ENCODE measurements at regions not wholly inside any gene's neighbourhood (a gene's known extent, or its start where the extent isn't known, plus 50 kb on each side); places are given as distances from the start of the nearest gene placed in this dataset.

DNA sequence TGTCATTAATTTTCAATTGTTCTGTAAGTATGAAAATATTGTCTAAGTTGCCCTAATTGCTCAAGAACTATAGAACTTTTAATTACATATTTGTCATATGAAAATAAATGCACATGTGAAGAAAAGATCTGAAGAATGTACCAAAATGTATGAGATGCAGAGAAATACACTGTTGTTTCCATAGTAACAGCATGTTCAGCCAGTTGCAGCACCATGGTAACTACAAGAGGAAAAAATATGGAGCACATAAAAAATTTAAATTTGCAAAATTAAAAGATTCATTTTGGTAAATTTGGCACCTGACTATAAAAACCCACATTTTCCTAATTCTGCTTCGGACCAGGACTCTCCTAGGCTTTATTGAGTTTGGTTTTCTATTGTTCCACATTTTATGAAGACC is 1170.0 kb upstream of the MIR17HG start:
- TF ChIP-seq, protein P1, sequence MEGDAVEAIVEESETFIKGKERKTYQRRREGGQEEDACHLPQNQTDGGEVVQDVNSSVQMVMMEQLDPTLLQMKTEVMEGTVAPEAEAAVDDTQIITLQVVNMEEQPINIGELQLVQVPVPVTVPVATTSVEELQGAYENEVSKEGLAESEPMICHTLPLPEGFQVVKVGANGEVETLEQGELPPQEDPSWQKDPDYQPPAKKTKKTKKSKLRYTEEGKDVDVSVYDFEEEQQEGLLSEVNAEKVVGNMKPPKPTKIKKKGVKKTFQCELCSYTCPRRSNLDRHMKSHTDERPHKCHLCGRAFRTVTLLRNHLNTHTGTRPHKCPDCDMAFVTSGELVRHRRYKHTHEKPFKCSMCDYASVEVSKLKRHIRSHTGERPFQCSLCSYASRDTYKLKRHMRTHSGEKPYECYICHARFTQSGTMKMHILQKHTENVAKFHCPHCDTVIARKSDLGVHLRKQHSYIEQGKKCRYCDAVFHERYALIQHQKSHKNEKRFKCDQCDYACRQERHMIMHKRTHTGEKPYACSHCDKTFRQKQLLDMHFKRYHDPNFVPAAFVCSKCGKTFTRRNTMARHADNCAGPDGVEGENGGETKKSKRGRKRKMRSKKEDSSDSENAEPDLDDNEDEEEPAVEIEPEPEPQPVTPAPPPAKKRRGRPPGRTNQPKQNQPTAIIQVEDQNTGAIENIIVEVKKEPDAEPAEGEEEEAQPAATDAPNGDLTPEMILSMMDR (IDR thresholded peaks at IDR 0.05): no peak
- no peak for TF ChIP-seq POLR2A (IDR thresholded peaks at IDR 0.05)
- no peak for TF ChIP-seq POLR2AphosphoS5 (IDR thresholded peaks at IDR 0.05)

Measured in prostate gland (tissue), 2 donors.